ENCODE measurements at regions not wholly inside any gene's neighbourhood (a gene's known extent, or its start where the extent isn't known, plus 50 kb on each side); places are given as distances from the start of the nearest gene placed in this dataset.

GRCh38 chr5:155827949-155828348, 499.0 kb upstream of the SGCD start:
- H2BK120ac ChIP-seq (ENCODE audit: low read depth, low read length) = no peak overlapping the region
- H3K4me3 ChIP-seq (ENCODE audit: insufficient read depth, low read depth, low read length) = no peak overlapping the region
- H2BK5ac ChIP-seq (ENCODE audit: low read depth, low read length, poor library complexity, severe bottlenecking) = no peak overlapping the region
- H3K18ac ChIP-seq (ENCODE audit: low read depth, low read length) = no peak overlapping the region
- intact Hi-C loops (cut with micrococcal nuclease) (no loop called here), in situ Hi-C loops (cut with MboI; ENCODE audit: low sequenced_read_pairs) (no loop called here), dilution Hi-C loops (cut with HindIII; ENCODE audit: low sequenced_read_pairs, unreplicated experiment) (no loop called here)
- no peak overlapping the region for H3K23ac ChIP-seq (ENCODE audit: low read depth, low read length)
- no peak overlapping the region for H2AK9ac ChIP-seq (replicated peaks; ENCODE audit: low read depth, low read length, poor library complexity)
- no peaks in the 10 kb centered on the region for H3K27me3 ChIP-seq (ENCODE audit: control insufficient read depth, insufficient read depth, low read length)
- no peak overlapping the region for H3K56ac ChIP-seq (ENCODE audit: extremely low read depth, insufficient read depth, low read length)
- H3K9me1 ChIP-seq (ENCODE audit: insufficient read depth, low read length) = no peaks in the 10 kb centered on the region
- H3K4ac ChIP-seq (ENCODE audit: low read depth, low read length) = no peak overlapping the region
- H2BK15ac ChIP-seq (ENCODE audit: low read depth, low read length) = no peak overlapping the region
- H2AK5ac ChIP-seq (ENCODE audit: low read depth, low read length) = no peak overlapping the region
- H4K91ac ChIP-seq (ENCODE audit: insufficient read depth, low read depth, low read length) = no peak overlapping the region
- ChIA-PET CTCF (no interaction called here), POLR2A (ENCODE audit: unreplicated experiment) (no interaction called here)
- DNase-seq (no peak), ATAC-seq (ENCODE audit: low read depth) (no peak)
- no peaks in the 10 kb centered on the region for H3K79me1 ChIP-seq (ENCODE audit: low read depth in 1 of 2, low read length in 2 of 2)
- H4K8ac ChIP-seq (ENCODE audit: low read depth in 2 of 2, low read length in 2 of 2) = no peak overlapping the region
- no peak overlapping the region for H3K27ac ChIP-seq (ENCODE audit: insufficient read depth, low read length)
- H2BK20ac ChIP-seq (ENCODE audit: low read depth, low read length) = no peak overlapping the region
- BruUV-seq (replicated peaks) = no TSS peak
- no peak overlapping the region for H3K14ac ChIP-seq (replicated peaks; ENCODE audit: low read depth, low read length)
- no peak overlapping the region for H2AFZ ChIP-seq (replicated peaks; ENCODE audit: low read length, poor library complexity)
- no peaks in the 10 kb centered on the region for H4K20me1 ChIP-seq (ENCODE audit: insufficient read depth, low read length)
- no peak overlapping the region for H3K9ac ChIP-seq (ENCODE audit: low read depth, low read length)
- H3K4me2 ChIP-seq (ENCODE audit: low read depth, low read length) = no peak overlapping the region
- no peaks in the 10 kb centered on the region for H3K4me1 ChIP-seq (ENCODE audit: control insufficient read depth, insufficient read depth, low read length)
- TF ChIP-seq BHLHE40 (IDR thresholded peaks at IDR 0.05; ENCODE audit: low read depth, low read length) = no peak
- no peak for TF ChIP-seq USF2 (IDR thresholded peaks at IDR 0.05; ENCODE audit: low read depth, low read length)
- no peak for TF ChIP-seq RAD21 (IDR thresholded peaks at IDR 0.05; ENCODE audit: low read length)
- TF ChIP-seq SMC3 (IDR thresholded peaks at IDR 0.05; ENCODE audit: low read depth, low read length) = no peak
- no peak for TF ChIP-seq FOS (IDR thresholded peaks at IDR 0.05; ENCODE audit: low read depth, low read length)
- TF ChIP-seq POLR2A (IDR thresholded peaks at IDR 0.05; ENCODE audit: low read depth, low read length) = no peak
- TF ChIP-seq ELK1 (IDR thresholded peaks at IDR 0.05; ENCODE audit: borderline replicate concordance, low read depth, low read length) = no peak
- no peak for TF ChIP-seq CTCF (conservative IDR thresholded peaks at IDR 0.05; ENCODE audit: low read depth, low read length)
- no CpG with 5 or more reads among the region's 1 CpG for WGBS, 2 experiments (ENCODE audit: extremely low coverage in 2 of 2, insufficient read length in 1 of 2)
- no peaks in the 10 kb centered on the region for H3K9me3 ChIP-seq (ENCODE audit: control insufficient read depth, insufficient read depth, low read length)
- no peaks in the 10 kb centered on the region for H3K36me3 ChIP-seq (ENCODE audit: control insufficient read depth, insufficient read depth, low read length)
- no peak overlapping the region for H4K5ac ChIP-seq (ENCODE audit: low read depth, low read length)
